ENCODE measurements at regions not wholly inside any gene's neighbourhood (a gene's known extent, or its start where the extent isn't known, plus 50 kb on each side); places are given as distances from the start of the nearest gene placed in this dataset.

- TF ChIP-seq CTCF (IDR thresholded peaks at IDR 0.05 in 8 of 11, conservative IDR thresholded peaks at IDR 0.05 in 3 of 11) (peak; percentile 46 to 92 (median 85)), POLR2AphosphoS5 (IDR thresholded peaks at IDR 0.05) (peak in 2 of 3 donors; percentile 18 to 40)
Measured at GRCh38 chr11:69918938-69919650, 99.9 kb upstream of the FGF3 start.

Measured in spleen (tissue), 7 donors.